Glutamatergic neuron (in vitro differentiated cells): ENCODE measurements at regions not wholly inside any gene's neighbourhood (a gene's known extent, or its start where the extent isn't known, plus 50 kb on each side); places are given as distances from the start of the nearest gene placed in this dataset.

Experiments
- DNase-seq: peaks from one replicate; pipeline ENCODE4 v3.0.0; 2022
- H3K27ac Mint-ChIP-seq: one replicate; pipeline ENCODE4 v1.8.0; 2020; ENCODE audit warnings: mild to moderate bottlenecking, mixed read lengths, inconsistent platforms; ENCODE audit not compliant: unreplicated experiment
- H3K27me3 Mint-ChIP-seq: one replicate; pipeline ENCODE4 v1.8.0; 2020; ENCODE audit warnings: mild to moderate bottlenecking, moderate library complexity, mixed read lengths, inconsistent platforms; ENCODE audit not compliant: unreplicated experiment
- H3K36me3 Mint-ChIP-seq: one replicate; pipeline ENCODE4 v1.8.0; 2020; ENCODE audit warnings: mild to moderate bottlenecking, mixed read lengths, inconsistent platforms; ENCODE audit not compliant: unreplicated experiment
- H3K4me1 Mint-ChIP-seq: one replicate; pipeline ENCODE4 v1.8.0; 2020; ENCODE audit warnings: mild to moderate bottlenecking, low read depth, mixed read lengths, inconsistent platforms; ENCODE audit not compliant: unreplicated experiment
- H3K4me3 Mint-ChIP-seq: one replicate; pipeline ENCODE4 v1.8.0; 2020; ENCODE audit warnings: mild to moderate bottlenecking, mixed read lengths, inconsistent platforms; ENCODE audit not compliant: unreplicated experiment
- H3K9me3 Mint-ChIP-seq: one replicate; pipeline ENCODE4 v1.8.0; 2020; ENCODE audit warnings: mild to moderate bottlenecking, moderate library complexity, mixed read lengths, inconsistent platforms; ENCODE audit not compliant: unreplicated experiment
- CTCF ChIP-seq: fragments of 200-600 bp; sonication (generic); IDR thresholded peaks from one replicate; pipeline ENCODE4 v1.5.0; 2021; ENCODE audit not compliant: partially characterized antibody, unreplicated experiment

GRCh38 chr1:244914761-244915160 is 50.4 kb upstream of the HNRNPU start:
- no peak for TF ChIP-seq CTCF
- peaks cover 8% of the 10 kb centered on the region for H3K27me3 Mint-ChIP-seq
- no peaks in the 10 kb centered on the region for H3K9me3 Mint-ChIP-seq
- no peaks in the 10 kb centered on the region for H3K36me3 Mint-ChIP-seq
- DNase-seq = no peak
- peaks cover 2% of the 10 kb centered on the region for H3K4me1 Mint-ChIP-seq
- H3K27ac Mint-ChIP-seq = no peak overlapping the region
- H3K4me3 Mint-ChIP-seq = no peak overlapping the region
